ENCODE measurements at regions not wholly inside any gene's neighbourhood (a gene's known extent, or its start where the extent isn't known, plus 50 kb on each side); places are given as distances from the start of the nearest gene placed in this dataset.

- Histone ChIP-seq H3K4me1 (ENCODE audit: control insufficient read depth in 4 of 4, insufficient read depth in 4 of 4, low read length in 3 of 4) (no peaks in the 10 kb centered on the region), H3K9me3 (ENCODE audit: control insufficient read depth in 4 of 4, low read length in 3 of 4) (no peaks in the 10 kb centered on the region), H3K27me3 (ENCODE audit: control insufficient read depth in 4 of 4, insufficient read depth in 4 of 4, low read length in 3 of 4) (no peaks in the 10 kb centered on the region), H3K9ac (ENCODE audit: low read depth in 1 of 2, low read length in 2 of 2) (no peak overlapping the region), H3K36me3 (ENCODE audit: control insufficient read depth in 4 of 4, insufficient read depth in 3 of 4, low read depth in 1 of 4, low read length in 3 of 4) (no peaks in the 10 kb centered on the region), H3K27ac (ENCODE audit: low read depth in 1 of 2, low read length in 2 of 2) (no peak overlapping the region), H3K4me3 (ENCODE audit: low read depth in 1 of 3, low read length in 3 of 3) (no peak overlapping the region)
- WGBS: 65% methylated on average over 1 of the region's 1 CpG
- no peak for DNase-seq (ENCODE audit: low spot score)
- no peak for TF ChIP-seq HNF4A (conservative IDR thresholded peaks at IDR 0.05)
- TF ChIP-seq, protein P1, sequence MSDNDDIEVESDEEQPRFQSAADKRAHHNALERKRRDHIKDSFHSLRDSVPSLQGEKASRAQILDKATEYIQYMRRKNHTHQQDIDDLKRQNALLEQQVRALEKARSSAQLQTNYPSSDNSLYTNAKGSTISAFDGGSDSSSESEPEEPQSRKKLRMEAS (IDR thresholded peaks at IDR 0.05): no peak
- no peak for TF ChIP-seq EGR1 (IDR thresholded peaks at IDR 0.05; ENCODE audit: low read depth in 2 of 2)
- TF ChIP-seq RXRA (IDR thresholded peaks at IDR 0.05): no peak
- no peak for TF ChIP-seq JUND (IDR thresholded peaks at IDR 0.05)
- no peak for TF ChIP-seq GABPA (IDR thresholded peaks at IDR 0.05 in 1 of 2, conservative IDR thresholded peaks at IDR 0.05 in 1 of 2)
- TF ChIP-seq ATF3 (IDR thresholded peaks at IDR 0.05): no peak
- TF ChIP-seq SP1 (IDR thresholded peaks at IDR 0.05): no peak
- no peak for TF ChIP-seq HNF4G (IDR thresholded peaks at IDR 0.05)
- TF ChIP-seq TAF1 (conservative IDR thresholded peaks at IDR 0.05): no peak
- TF ChIP-seq, protein P2, sequence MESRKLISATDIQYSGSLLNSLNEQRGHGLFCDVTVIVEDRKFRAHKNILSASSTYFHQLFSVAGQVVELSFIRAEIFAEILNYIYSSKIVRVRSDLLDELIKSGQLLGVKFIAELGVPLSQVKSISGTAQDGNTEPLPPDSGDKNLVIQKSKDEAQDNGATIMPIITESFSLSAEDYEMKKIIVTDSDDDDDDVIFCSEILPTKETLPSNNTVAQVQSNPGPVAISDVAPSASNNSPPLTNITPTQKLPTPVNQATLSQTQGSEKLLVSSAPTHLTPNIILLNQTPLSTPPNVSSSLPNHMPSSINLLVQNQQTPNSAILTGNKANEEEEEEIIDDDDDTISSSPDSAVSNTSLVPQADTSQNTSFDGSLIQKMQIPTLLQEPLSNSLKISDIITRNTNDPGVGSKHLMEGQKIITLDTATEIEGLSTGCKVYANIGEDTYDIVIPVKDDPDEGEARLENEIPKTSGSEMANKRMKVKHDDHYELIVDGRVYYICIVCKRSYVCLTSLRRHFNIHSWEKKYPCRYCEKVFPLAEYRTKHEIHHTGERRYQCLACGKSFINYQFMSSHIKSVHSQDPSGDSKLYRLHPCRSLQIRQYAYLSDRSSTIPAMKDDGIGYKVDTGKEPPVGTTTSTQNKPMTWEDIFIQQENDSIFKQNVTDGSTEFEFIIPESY (IDR thresholded peaks at IDR 0.05): no peak
- TF ChIP-seq YY1 (IDR thresholded peaks at IDR 0.05): no peak
- TF ChIP-seq RAD21 (IDR thresholded peaks at IDR 0.05): no peak
Observed at GRCh38 chr11:96761451-96761850, 371.6 kb downstream of the JRKL start.

DNA sequence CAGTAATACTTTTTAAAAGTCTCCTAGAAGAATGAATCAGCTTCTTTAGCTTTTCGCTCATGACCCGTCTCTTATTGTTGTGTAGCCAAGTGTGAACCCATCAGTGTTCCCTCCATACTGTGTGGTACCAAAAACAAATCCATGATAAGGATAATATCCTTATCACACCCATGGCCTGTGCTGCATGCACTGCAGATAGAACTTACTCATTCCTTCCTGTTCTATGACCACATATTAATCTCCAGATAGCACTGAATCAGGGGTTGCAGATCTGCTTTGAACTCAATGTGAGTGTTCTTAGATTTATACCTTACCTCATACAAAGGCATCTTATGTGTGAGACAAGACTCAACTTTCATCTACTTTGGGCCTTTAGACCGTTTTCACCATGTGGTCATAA is 373.4 kb downstream of the JRKL start:
- Histone ChIP-seq H3K27me3 (ENCODE audit: control insufficient read depth in 4 of 4, insufficient read depth in 4 of 4, low read length in 3 of 4) (no peaks in the 10 kb centered on the region), H3K4me3 (ENCODE audit: low read depth in 1 of 3, low read length in 3 of 3) (no peak overlapping the region), H3K9ac (ENCODE audit: low read depth in 1 of 2, low read length in 2 of 2) (no peak overlapping the region), H3K36me3 (ENCODE audit: control insufficient read depth in 4 of 4, insufficient read depth in 3 of 4, low read depth in 1 of 4, low read length in 3 of 4) (no peaks in the 10 kb centered on the region), H3K9me3 (ENCODE audit: control insufficient read depth in 4 of 4, low read length in 3 of 4) (no peaks in the 10 kb centered on the region), H3K27ac (ENCODE audit: low read depth in 1 of 2, low read length in 2 of 2) (no peak overlapping the region), H3K4me1 (ENCODE audit: control insufficient read depth in 4 of 4, insufficient read depth in 4 of 4, low read length in 3 of 4) (no peaks in the 10 kb centered on the region)
- TF ChIP-seq REST (IDR thresholded peaks at IDR 0.05): no peak
- no peak for TF ChIP-seq YY1 (IDR thresholded peaks at IDR 0.05)
- TF ChIP-seq HNF4A (conservative IDR thresholded peaks at IDR 0.05): no peak
- TF ChIP-seq RXRA (IDR thresholded peaks at IDR 0.05): no peak
- no peak for TF ChIP-seq FOXA1 (IDR thresholded peaks at IDR 0.05)
- TF ChIP-seq ATF3 (IDR thresholded peaks at IDR 0.05): no peak
- no peak for TF ChIP-seq SP1 (IDR thresholded peaks at IDR 0.05)
- TF ChIP-seq RAD21 (IDR thresholded peaks at IDR 0.05): no peak
- TF ChIP-seq JUND (IDR thresholded peaks at IDR 0.05): no peak
- TF ChIP-seq, protein P3, sequence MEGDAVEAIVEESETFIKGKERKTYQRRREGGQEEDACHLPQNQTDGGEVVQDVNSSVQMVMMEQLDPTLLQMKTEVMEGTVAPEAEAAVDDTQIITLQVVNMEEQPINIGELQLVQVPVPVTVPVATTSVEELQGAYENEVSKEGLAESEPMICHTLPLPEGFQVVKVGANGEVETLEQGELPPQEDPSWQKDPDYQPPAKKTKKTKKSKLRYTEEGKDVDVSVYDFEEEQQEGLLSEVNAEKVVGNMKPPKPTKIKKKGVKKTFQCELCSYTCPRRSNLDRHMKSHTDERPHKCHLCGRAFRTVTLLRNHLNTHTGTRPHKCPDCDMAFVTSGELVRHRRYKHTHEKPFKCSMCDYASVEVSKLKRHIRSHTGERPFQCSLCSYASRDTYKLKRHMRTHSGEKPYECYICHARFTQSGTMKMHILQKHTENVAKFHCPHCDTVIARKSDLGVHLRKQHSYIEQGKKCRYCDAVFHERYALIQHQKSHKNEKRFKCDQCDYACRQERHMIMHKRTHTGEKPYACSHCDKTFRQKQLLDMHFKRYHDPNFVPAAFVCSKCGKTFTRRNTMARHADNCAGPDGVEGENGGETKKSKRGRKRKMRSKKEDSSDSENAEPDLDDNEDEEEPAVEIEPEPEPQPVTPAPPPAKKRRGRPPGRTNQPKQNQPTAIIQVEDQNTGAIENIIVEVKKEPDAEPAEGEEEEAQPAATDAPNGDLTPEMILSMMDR (IDR thresholded peaks at IDR 0.05; ENCODE audit: low read depth, low read length, missing input control): no peak
- no peak for TF ChIP-seq TAF1 (conservative IDR thresholded peaks at IDR 0.05)
- TF ChIP-seq FOXA2 (IDR thresholded peaks at IDR 0.05): no peak
- no peak for TF ChIP-seq GABPA (IDR thresholded peaks at IDR 0.05 in 1 of 2, conservative IDR thresholded peaks at IDR 0.05 in 1 of 2)
- no peak for TF ChIP-seq NR2F2 (IDR thresholded peaks at IDR 0.05)
- no peak for TF ChIP-seq EGR1 (IDR thresholded peaks at IDR 0.05; ENCODE audit: low read depth in 2 of 2)
- TF ChIP-seq, protein P2 (IDR thresholded peaks at IDR 0.05): no peak
- no peak for TF ChIP-seq HNF4G (IDR thresholded peaks at IDR 0.05)
- no peak for DNase-seq (ENCODE audit: low spot score)
- WGBS: 65% methylated on average over 3 of the region's 3 CpGs
